Stimulated activated CD4-positive, alpha-beta T cell treated with anti-CD3 and anti-CD28 coated beads, Interleukin-1b, Interleukin-23, amount 100 ng/mL, for 1 hour (primary cell): ENCODE measurements at regions not wholly inside any gene's neighbourhood (a gene's known extent, or its start where the extent isn't known, plus 50 kb on each side); places are given as distances from the start of the nearest gene placed in this dataset.
"Not testable (repeated sequence)": the region's sequence is repeated elsewhere in the genome, so short reads cannot be mapped to it uniquely, and the experiment has no call there.

ENCODE experiments used
- DNase-seq, 2 donors: peaks; one replicate each; pipeline ENCODE4 v3.0.0-alpha.2; 2020; ENCODE audit warnings: low read depth in 2 of 2

DNA sequence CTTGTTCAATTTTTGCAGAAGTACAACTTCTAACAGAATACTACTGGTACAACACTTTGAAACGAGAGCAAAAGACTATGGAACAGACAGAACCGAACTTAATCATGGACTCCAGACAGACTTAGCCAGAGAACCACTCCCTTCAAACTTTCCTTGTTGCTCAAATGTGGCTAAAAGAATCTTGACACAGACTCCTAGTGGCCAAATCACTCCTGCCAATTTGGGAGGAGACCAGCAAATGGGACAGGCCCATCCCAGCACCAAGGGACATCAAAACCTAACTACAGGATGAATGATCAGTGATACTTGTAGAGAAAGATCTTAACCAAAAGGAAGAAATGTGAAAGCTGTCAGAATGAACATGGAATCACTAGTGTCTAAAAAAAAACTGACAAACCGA lies 154.0 kb downstream of the MATN1 start:
- no peak for DNase-seq

DNA sequence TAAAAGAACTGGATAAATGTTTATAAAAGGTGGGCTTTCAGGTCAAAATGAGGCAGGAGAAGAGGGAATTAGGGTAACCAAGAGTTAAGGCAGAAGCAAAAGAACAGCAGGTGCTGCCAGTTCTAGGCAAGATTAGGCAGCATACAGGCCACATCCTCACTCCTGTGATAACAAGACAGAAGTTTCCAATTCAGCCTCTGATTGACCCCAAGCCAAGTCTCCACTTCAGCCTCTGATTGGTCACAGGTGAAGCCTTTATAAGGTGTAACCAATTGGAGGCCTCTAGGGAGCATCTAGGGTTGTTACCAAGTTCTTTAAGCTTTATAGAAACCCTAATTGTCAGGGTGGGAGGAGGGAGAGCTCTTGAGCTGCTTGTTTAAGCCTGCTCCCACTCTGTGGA lies 160.8 kb downstream of the MATN1 start:
- no peak for DNase-seq

DNA sequence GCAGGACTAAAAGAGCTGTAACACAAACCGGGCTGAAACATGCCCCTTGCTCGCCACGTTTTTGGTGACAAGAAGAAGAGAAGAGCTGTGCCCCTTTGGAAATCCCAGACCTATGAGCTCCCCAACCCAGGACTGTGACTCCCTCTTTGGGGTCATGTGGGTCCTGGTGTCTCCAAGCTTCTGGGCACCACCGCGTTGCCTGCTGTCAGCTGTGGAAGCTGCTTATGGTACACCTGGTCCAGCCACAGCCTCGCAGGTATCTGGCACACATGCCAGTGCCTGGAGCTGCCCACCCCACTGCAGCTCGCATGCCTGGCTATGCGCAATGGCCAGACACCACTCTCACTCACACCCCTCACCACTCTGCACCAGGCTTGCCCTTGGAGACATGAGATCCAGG lies 171.8 kb downstream of the MATN1 start:
- no peak for DNase-seq

DNA sequence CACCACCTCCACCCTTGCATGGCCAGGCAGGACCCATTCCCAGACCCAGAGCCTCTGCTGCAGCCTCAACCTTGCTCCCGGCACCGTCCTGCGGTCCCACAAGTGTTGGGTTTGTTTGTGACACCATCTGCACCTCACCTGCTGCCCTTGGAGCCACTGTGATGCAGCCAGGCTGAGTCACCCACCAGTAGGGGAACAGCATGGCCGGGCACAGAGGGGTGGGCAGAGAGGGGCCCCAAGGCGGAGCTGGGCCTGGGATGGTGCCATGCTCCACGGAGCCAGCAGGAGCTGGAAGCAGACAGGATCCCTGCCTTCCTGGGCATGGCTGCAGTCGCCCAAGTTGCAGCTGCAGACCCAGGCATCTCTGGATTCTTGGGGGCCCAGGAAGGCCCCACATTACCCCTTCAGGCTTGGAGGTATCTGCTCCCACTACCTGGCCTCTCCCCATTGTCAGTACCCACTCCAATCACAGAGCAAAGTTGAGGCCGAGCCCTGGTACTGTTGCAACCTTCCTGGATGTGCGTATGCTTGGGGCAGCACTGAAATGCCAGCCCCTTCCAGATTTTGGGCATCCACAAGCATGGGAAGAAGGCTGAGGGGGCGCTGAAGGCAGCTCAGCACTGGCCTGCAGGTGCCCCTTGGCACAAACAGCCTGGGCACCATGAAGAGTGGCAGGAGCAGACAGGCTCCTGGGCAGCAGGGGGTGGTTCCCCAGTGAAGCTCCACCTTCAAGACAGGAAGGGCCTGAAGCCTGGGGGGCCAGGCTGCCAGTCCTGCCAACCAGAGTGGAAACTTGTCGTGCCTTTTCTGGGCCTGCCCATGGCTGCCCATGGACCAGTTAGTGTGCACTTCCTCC lies 172.8 kb downstream of the MATN1 start:
- no peak for DNase-seq

DNA sequence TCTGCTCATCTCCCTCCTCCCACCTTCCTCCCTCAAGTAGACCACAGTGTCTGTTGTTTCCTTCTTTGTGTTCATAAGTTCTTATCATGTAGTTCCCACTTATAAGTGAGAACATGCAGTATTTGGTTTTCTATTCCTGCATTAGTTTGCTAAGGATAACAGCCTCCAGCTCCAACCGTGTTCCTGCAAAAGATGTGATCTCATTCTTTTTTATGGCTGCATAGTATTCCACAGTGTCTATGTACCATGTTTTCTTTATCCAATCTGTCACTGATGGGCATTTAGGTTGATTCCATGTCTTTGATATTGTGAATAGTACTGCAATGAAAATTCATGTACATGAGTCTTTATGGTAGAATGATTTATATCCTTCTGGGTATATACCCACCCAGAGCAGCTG lies 173.5 kb downstream of the MATN1 start:
- not testable (repeated sequence) for DNase-seq

DNA sequence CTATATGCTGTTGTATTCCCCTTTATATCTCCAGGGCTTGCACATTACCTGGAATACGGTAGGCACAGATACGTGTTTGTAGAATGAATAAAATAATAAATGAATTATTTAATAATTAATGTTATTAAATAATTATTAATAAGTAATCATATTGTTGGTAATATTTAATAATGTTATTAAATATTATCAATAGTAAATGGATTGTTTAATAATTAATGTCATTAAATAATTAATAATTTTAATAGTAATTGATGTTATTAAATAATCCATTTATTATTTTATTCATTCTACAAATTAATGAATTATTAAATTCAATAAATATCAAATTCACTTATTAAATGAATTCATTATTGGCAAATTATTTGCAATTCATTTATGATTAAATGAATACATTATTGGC lies 175.1 kb downstream of the MATN1 start:
- DNase-seq = no peak

DNA sequence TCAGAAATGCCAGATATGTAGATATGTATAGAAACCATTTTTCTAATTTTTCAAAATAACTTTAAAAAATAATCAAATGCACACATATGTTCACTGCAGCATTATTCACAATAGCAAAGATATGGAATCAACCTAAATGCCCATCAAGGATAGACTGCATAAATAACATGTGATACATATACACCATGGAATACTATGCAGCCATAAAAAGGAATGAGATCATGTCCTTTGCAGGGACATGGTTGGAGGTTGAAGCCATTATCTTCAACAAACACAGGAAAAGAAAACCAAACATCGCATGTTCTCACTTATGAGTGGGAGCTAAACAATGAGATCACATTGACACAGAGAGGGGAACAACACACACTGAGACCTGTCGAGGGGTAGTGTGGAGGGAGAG lies 176.1 kb downstream of the MATN1 start:
- DNase-seq = not testable (repeated sequence)

DNA sequence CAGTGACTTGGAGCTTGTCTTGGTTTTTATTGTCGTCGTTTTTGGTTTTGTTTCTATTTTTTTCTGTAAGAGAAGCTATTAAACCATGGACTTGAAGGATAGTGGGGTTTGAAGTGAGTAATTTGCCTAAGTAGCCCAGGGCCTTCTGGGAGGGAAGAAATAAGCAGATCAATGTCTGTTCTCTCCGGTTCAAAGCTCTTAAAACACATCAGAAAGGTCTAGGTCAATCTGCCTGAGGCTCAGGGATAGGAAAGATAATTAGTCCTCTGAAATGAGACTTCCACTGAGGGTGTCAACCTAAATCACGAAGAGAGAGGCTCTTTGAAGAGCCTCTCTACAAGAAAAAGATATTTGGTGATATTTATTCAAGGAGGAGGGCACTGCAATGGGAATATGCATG lies 178.0 kb downstream of the MATN1 start:
- no peak for DNase-seq

DNA sequence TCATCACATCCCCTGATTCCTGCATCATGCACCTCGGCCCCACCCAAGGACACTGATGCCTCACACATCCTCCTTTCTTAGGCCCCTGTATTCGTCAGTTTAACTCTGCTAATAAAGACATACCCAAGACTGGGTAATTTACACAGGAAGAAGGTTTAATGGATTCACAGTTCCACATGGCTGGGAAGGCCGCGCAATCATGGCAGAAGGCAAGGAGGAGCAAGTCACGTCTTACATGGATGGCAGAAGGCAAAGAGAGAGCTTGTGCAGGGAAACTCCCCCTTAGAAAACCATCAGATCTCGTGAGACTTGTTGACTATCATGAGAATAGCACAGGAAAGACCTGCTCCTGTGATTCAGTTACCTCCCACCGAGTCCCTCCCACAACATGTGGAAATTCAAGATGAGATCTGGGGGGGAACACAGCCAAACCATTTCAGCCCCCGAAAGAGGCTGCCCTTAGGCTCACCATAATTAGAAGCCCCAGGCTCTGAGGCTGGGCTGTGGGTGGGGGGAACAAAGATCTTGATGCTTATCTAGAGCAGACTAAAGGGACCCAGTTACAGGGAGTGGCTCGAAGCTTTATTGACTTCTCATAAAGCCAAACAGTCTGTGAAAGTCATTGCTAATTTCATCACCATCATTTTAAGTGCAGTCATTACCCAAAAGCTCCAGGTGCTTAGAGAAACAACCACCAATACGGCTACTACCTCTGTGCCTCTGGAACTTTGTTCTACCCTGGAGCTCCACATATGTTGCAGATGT lies 181.5 kb downstream of the MATN1 start:
- no peak for DNase-seq

DNA sequence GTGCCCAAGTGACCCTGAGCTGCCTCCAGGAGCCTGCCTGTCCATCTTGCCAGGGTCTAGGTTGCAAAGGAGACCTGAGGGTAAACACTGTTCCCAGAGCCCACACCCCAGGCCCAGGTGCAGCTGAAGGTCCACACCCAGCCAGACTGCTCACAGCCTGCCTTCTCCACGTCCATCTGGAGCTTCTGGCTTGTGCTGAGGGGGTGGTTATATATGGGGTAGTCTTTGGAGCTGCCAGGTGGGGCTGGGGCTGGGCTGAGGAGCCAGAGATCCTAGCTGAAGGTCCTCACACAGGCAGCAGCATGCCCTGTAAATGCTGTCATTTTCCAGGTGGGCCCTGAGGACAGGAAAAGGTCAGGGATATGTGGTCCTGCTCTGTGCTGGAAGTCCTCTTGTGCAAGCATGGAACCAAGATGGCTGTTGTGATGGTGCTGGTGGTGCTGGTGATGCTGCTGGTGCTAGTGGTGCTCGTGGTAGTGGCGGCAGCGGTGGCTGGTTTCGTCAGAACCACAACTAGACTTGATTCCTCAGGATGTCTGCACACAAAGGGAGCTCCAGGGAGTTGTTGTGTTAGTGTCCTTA lies 182.7 kb downstream of the MATN1 start:
- DNase-seq = no peak

DNA sequence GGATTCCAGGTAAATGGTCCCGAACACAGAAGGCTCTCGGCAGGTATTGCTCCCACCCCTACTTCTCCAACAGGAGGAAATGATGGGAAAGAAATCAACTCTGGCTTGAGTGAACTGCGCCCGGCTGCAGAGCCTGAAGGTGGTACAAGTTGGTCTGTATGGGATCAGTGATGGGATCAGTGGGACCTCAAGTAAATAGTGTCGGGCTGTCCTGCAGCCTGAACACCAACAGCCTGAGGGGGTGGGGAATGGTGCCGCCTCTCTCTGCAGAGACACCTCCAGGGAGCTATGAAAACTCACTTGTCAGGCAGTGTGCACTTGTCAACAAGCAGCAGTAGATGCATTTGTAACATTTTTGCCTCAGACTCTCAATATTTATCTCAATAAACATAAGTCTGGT lies 183.5 kb downstream of the MATN1 start:
- no peak for DNase-seq

DNA sequence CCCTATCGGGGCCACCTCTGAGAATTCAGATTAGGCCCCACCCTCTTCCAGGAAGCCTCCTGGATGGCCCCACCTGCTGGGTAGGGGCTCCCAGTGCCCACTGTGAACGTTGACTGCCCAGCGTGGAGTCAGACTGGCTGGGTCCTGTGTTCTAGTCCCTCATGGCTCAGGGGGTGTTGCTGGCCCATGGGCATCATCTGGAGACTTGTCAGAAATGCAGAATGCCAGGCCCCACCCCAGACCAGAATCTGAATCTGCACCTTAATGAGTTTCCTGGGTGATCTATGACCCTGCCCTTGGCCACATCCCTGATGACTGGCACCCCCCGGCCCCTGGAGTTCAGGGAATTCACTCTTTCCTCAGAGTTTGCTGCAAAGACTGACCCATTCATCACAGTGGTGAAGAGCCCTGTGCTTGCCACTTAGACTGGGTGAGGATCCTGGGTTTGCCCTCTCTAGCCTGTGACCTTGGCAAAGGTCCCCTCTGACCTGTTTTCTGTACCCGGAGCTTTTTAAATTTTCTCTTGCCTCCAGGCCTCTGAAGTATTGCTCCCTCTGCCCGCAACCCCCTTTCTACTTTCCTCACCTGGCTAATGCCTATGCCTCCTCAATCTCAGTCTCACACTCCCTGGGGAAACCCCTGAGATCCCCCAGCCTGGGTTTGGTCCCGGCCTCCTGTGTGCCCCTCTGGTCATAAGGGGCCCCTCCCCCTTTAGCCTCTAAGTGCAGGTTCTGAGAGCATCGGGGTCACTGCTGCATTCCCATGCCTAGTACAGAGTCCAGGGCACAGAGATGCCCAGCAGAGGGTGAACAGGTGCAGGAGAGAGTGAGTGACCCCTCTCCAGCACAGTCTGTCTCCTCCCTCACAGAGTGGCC lies 184.2 kb downstream of the MATN1 start:
- DNase-seq = no peak

DNA sequence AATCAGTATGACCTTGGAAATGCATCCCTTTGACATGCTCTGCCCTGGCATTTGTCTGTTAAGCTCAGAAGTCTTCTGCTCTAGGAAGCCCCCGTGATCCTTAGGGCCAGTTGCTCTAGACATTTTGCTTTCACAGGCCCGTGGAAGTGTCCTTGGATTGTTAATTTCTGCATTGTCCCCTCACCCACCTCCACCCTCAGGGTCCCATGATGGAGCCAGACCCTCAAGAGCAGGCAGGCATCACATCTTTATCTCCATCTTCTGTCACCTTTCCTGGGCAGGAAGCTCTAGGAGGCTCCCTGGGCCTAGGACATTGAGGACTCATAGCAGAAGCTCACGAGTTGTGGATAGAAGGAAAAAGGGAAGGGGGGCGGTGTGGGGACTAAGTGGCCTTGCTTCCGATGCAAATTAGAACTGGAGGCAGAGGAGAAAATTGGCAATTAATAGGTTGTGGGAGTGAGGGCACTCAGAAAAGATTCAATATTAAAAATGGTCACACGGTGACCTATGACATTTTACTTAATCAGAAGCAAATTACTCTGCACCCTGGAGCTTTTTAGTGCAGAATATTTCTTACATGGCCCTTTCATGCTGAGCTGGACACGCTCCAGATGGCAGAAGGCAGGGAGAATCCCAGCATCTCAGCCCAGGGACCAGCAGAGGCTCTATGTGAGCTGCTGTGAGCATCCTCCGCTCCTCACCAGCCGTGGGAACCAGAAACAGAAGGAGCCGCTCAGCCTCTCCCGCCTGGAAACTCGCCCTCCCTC lies 185.0 kb downstream of the MATN1 start:
- no peak for DNase-seq

DNA sequence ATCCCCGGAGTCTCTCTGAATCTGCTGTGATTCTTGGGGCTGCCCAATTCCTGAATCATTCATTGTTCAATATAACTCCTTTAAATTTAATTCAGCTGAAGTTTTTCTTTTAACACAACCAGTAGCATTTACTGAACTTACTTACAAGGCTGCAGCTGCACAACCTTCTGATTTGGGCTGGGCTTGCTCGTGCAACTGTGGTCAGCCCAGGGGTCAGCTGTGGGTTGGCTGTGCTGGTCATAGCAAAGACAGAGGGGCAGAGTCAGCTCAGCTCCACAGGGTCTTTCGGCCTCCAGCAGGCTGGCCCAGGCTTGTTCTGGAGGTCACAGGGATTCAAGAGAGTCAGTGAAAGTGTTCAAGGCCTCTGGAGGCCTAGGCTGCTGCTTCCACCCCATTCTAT lies 186.1 kb downstream of the MATN1 start:
- DNase-seq = no peak

DNA sequence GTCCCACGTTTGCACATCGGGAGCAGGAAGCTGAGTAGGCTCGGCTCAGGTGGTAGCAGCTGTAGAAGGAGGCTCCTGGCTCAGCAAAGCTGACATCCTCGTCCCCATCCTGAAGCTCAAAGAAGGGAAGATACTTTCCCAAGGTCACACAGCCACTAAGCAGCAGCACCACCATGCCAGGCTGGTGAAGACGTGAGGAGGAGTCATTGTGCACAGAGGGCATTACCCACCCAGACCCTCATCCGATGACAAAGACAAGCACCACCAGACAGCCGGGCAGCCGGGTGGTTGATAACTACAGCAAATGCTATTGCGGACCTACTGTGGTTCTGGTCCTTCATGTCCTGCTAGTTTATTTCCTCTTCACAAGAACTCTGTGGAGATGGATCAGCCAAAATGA lies 186.9 kb downstream of the MATN1 start:
- no peak for DNase-seq

DNA sequence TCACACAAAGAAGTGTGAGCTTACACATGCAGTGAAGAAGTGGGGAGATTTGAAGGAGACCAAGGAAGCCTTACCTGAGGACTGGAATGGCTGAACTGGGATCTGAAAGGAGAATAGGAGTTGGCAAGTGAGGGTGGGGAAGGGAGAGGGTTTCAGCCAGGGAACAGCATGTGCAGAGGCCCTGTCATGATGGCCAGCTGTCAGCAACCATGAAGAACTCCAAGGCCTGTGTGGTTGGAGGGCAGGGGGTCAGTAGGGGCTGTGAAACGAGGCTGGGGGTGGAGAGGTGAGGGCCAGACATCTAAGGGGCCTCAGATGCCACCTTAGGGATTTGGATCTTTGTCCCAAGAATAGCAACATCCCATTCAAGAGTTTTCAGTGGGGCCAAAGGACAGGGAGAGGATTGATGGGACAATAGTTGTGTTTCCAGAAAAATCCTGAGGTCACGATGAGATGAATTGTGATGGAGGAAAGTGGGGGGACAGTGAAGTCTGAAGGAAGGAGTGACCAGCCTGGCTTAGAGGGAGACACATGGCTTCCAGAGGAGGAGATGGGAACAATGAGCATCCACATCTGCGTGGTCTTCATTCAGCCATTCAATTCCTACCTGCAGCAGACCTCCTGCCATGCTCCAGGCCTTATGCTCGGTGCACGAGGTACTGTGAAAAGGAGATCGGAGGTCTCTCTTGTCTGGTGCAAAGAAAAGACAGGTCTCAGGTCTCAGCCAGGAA lies 187.6 kb downstream of the MATN1 start:
- DNase-seq = no peak

DNA sequence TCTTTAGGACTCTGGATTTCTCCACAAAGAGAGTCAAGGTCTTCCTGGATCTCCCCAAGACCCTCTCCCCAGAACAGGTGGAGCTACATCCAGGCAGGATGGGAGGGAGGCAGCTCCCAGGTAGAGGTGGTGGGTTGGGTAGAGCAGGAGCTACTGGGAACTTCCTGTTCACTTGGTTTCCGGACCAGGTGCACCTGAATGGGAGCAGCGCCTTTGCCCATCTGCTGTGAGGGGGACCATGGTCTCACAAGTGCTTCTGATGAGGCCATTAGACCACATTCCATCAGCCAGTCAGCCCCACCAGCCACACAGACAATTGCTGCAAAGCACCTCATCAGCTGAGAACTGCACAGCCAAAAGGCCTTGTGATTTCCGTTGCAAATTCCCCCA lies 188.8 kb downstream of the MATN1 start:
- no peak for DNase-seq

DNA sequence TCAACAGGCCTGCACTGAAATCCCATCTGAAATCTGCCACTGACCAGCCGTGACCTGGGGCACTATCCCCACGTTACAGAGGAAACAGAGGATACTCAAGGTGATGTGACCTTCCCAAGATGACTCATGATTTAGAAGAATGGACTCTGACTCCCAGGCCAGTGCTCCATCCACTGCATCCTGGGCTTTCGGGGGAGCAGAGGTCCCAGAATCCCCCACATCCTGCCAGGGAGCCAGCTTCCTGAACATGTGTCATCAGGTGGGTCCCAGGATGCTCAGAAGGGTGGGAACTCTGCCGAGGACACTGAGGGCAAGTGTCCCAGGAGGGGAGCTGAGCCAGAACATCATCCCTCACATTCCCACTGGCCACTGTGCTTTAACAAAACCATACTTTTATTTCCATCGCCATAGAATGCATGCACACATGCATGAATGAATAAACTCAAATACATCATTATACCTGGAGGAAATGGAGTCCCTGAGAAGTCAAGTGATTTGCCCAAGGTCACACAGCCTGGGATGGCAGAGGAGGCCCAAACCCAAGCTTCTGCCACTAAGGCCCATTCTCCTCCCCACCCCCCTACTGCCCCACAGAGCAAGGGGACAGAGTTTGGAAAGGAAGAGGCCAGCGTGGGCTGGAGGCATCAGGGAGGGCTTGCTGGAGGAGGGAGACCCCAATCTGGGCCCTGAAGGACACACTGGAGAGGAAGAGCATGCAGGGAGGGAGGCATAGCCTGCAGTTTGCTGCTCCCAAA lies 189.4 kb downstream of the MATN1 start:
- no peak for DNase-seq

DNA sequence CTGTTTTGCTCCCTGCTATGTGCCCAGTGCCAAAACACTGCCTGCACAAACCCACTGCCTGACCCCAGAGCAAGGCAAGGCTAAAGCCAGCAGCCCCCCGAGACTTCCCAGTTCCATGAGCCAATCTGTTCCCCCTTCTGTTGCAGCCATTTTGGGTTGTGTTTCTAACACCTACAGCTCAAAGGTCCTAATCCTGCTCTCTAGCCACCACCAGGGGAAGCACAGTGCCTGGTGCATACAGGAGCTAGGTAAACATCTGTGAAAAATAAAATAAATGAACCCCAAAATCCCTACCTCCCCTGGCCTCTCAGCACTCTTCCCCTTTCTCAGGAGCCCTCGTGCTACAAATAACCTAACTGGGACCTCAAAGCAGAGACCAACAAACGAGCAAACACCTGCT lies 190.2 kb downstream of the MATN1 start:
- DNase-seq = no peak

DNA sequence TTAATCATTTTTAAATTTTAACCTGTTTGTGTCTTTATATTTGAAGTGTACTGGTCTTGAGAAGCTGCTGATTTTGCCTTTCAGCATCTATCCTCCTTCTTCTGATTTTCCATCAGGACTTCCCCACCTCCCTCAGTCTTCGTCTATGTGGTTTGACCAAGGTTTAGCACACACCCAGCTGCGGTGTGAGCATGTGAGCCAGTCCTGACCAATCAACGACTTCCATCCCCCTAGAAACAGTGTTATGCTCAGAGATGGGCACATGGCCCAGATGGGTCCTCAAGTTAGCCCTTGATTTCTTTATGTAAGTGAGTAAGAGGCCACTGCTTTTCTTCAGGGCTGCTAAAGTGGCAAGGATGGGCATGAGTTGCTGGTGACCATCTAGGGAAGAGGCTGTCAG lies 190.8 kb downstream of the MATN1 start:
- DNase-seq = no peak
